K562 (cell line): ENCODE measurements at regions not wholly inside any gene's neighbourhood (a gene's known extent, or its start where the extent isn't known, plus 50 kb on each side); places are given as distances from the start of the nearest gene placed in this dataset.

Experiments used
- ATAC-seq: fragments of 200-7000 bp; cut with Tn5 transposase; 3 replicates; pipeline ENCODE4 v1.9.1; 2020; ENCODE audit warnings: moderate library complexity
- BruUV-seq: library from RNA; stranded (reverse); fragments of 400-500 nt; replicated peaks from 2 replicates; lab custom pipeline; 2021; lab: Mats Ljungman, UMichigan
- CTCF ChIA-PET: fragments of 300-600 bp; formaldehyde crosslinking; extraction: SDS; loops from one replicate; lab custom pipeline; 2021; ENCODE audit warnings: low intra/inter-chr PET ratio; lab: Yijun Ruan, JAX
- POLR2A ChIA-PET: fragments of 300-600, 350-650 bp; sonication (Branson Sonifier 250); formaldehyde crosslinking; extraction: SDS; loops from one replicate; lab custom pipeline; 2021; ENCODE audit warnings: antibody characterized with exemption, inconsistent platforms; lab: Yijun Ruan, JAX
- DNase-seq, 4 experiments: peaks; one replicate each; pipeline versions ENCODE4 v3.0.0 to v3.0.0-alpha.2; 2011 to 2018; ENCODE audit warnings: low spot score in 3 of 4, mixed read lengths in 3 of 4; ENCODE audit errors: extremely low read depth in 1 of 4
- FAIRE-seq: peaks from 2 replicates; lab custom pipeline; 2011; peaks lifted over from hg19 to GRCh38; lab: Jason Lieb, UNC
- H2AFZ ChIP-seq: 2 replicates; pipeline ENCODE4 v1.6.0; 2011; ENCODE audit warnings: low read depth, low read length, control low read depth, inconsistent platforms
- H3K27ac ChIP-seq: fragments of 200-600 bp; 3 replicates; pipeline ENCODE4 v1.8.0; 2011; ENCODE audit warnings: low read depth, mild to moderate bottlenecking, control low read depth, inconsistent platforms, low read length, moderate library complexity, mixed read lengths; ENCODE audit errors: extremely low read depth
- H3K27me3 ChIP-seq, 2 experiments: fragments of 300-600 bp in 1 of 2; 2 replicates in 1 of 2; 3 replicates in 1 of 2; pipeline versions ENCODE4 v1.6.0 to v1.8.0; 2011; ENCODE audit warnings: inconsistent platforms in 2 of 2, low read length in 2 of 2, mild to moderate bottlenecking in 1 of 2, mixed read lengths in 1 of 2, moderate library complexity in 1 of 2; ENCODE audit not compliant: control insufficient read depth in 2 of 2, insufficient read depth in 2 of 2
- H3K36me3 ChIP-seq: fragments of 300-600 bp; 3 replicates; pipeline ENCODE4 v1.8.0; 2011; ENCODE audit warnings: mild to moderate bottlenecking, low read length, inconsistent platforms; ENCODE audit not compliant: control insufficient read depth, insufficient read depth
- H3K4me1 ChIP-seq, 2 experiments: fragments of 200-600 bp in 1 of 2; replicated peaks in 1 of 2; 2 replicates in 1 of 2; 3 replicates in 1 of 2; pipeline versions ENCODE4 v1.5.1 to v1.8.0; 2011; ENCODE audit warnings: inconsistent platforms in 2 of 2, low read length in 2 of 2, mild to moderate bottlenecking in 1 of 2, mixed read lengths in 1 of 2, moderate library complexity in 1 of 2; ENCODE audit not compliant: control insufficient read depth in 2 of 2, insufficient read depth in 2 of 2
- H3K4me2 ChIP-seq: 2 replicates; pipeline ENCODE4 v1.6.1; 2011; ENCODE audit warnings: low read length, control low read depth, inconsistent platforms, mixed read lengths; ENCODE audit not compliant: insufficient read depth
- H3K4me3 ChIP-seq: fragments of 200-600 bp; sonication (generic), shearing (Covaris generic); 2 replicates; pipeline ENCODE4 v1.5.1; 2016; ENCODE audit warnings: control low read depth, inconsistent platforms
- H3K79me2 ChIP-seq: fragments of 200-600 bp; 3 replicates; pipeline ENCODE4 v1.8.0; 2011; ENCODE audit warnings: low read length, inconsistent platforms; ENCODE audit not compliant: control insufficient read depth, insufficient read depth
- H3K9ac ChIP-seq, 2 experiments: 2 replicates each; pipeline versions ENCODE4 v1.6.0 to v1.6.1; 2011; ENCODE audit warnings: low read depth in 2 of 2, low read length in 2 of 2, control low read depth in 1 of 2, inconsistent platforms in 1 of 2, mild to moderate bottlenecking in 1 of 2, mixed read lengths in 1 of 2; ENCODE audit not compliant: insufficient read depth in 1 of 2
- H3K9me1 ChIP-seq: one replicate; pipeline ENCODE4 v1.6.0; 2011; ENCODE audit warnings: inconsistent platforms, mild to moderate bottlenecking, low read length, moderate library complexity; ENCODE audit not compliant: control insufficient read depth, insufficient read depth
- H3K9me3 ChIP-seq: replicated peaks from 2 replicates; pipeline ENCODE4 v1.5.1; 2011; ENCODE audit warnings: low read depth, low read length, inconsistent platforms; ENCODE audit not compliant: control insufficient read depth, insufficient read depth
- H4K20me1 ChIP-seq: replicated peaks from 2 replicates; pipeline ENCODE4 v1.6.1; 2011; ENCODE audit warnings: low read length, inconsistent platforms, mixed read lengths; ENCODE audit not compliant: control insufficient read depth, insufficient read depth
- ATF4 ChIP-seq: fragments of 450-650 bp; formaldehyde crosslinking; IDR thresholded peaks from 2 replicates; pipeline ENCODE4 v1.4.0; 2022; ENCODE audit warnings: mild to moderate bottlenecking, moderate library complexity
- ELK3 ChIP-seq: fragments of 450-650 bp; formaldehyde crosslinking; IDR thresholded peaks from 2 replicates; pipeline ENCODE4 v1.4.0; 2020; ENCODE audit warnings: mild to moderate bottlenecking
- ETS1 ChIP-seq: conservative IDR thresholded peaks from 2 replicates; pipeline ENCODE4 v1.6.1; 2011; ENCODE audit warnings: low read depth, mild to moderate bottlenecking, low read length; ENCODE audit not compliant: control insufficient read depth
- FOXJ3 ChIP-seq: sonication (generic); formaldehyde crosslinking; IDR thresholded peaks from 2 replicates; pipeline ENCODE4 v1.4.0; 2020; ENCODE audit warnings: mild to moderate bottlenecking, missing genetic modification reagents
- MIER1 ChIP-seq: fragments of 450-650 bp; IDR thresholded peaks from 2 replicates; pipeline ENCODE4 v1.6.1; 2016; ENCODE audit warnings: antibody characterized with exemption, mild to moderate bottlenecking, low read depth
- PHF21A ChIP-seq: fragments of 450-650 bp; IDR thresholded peaks from 2 replicates; pipeline ENCODE4 v1.6.1; 2017; ENCODE audit warnings: low read depth, borderline replicate concordance
- PHF8 ChIP-seq: fragments of 200-600 bp; sonication (generic); IDR thresholded peaks from 2 replicates; pipeline ENCODE4 v1.6.1; 2012; ENCODE audit warnings: mixed run types, mild to moderate bottlenecking, inconsistent platforms, low read length, moderate library complexity, borderline replicate concordance
- POLR2AphosphoS2 ChIP-seq: IDR thresholded peaks from 2 replicates; pipeline ENCODE4 v1.6.1; 2012; ENCODE audit warnings: low read length, improper control_type of control experiment
- ZBTB2 ChIP-seq: fragments of 450-650 bp; IDR thresholded peaks from 2 replicates; pipeline ENCODE4 v1.6.1; 2016; ENCODE audit warnings: antibody characterized with exemption
- ZBTB8A ChIP-seq: fragments of 450-650 bp; IDR thresholded peaks from 2 replicates; pipeline ENCODE4 v1.6.1; 2018; ENCODE audit warnings: mild to moderate bottlenecking, moderate library complexity; ENCODE audit not compliant: partially characterized antibody
- ZEB2 ChIP-seq: fragments of 450-650 bp; IDR thresholded peaks from 2 replicates; pipeline ENCODE4 v1.6.1; 2016
- ZNF197 ChIP-seq: fragments of 200-800 bp; sonication (Bioruptor generic); IDR thresholded peaks from 2 replicates; pipeline ENCODE4 v1.6.1; 2016; ENCODE audit warnings: low read depth, missing genetic modification characterization, missing compliant biosample characterization
- ZNF274 ChIP-seq: IDR thresholded peaks from 2 replicates; pipeline ENCODE4 v1.6.1; 2011; ENCODE audit warnings: low read depth, mild to moderate bottlenecking, low read length, moderate library complexity, borderline replicate concordance
- WGBS: fragments of 100-300 bp; shearing (Covaris generic); methylation state at CpG from one replicate; pipeline ENCODE4 v1.1.6; 2016; ENCODE audit warnings: low coverage, mixed read lengths; ENCODE audit not compliant: insufficient coverage; ENCODE audit errors: missing lambda C conversion rate; 5-methylcytosine and 5-hydroxymethylcytosine counted together
- in situ Hi-C: fragments of 300-500 bp; cut with MboI; formaldehyde crosslinking; loops from 4 replicates; pipeline ENCODE4 v1.15.0; 2018; ENCODE audit warnings: inconsistent platforms, mixed read lengths
- intact Hi-C: fragments of 100-400 bp; cut with micrococcal nuclease; formaldehyde crosslinking; loops from 2 replicates; pipeline ENCODE4 v1.14.2; 2022

- Histone ChIP-seq H3K9me3 (no peaks in the 10 kb centered on the region), H3K79me2 (no peaks in the 10 kb centered on the region), H3K9me1 (no peaks in the 10 kb centered on the region), H3K4me2 (no peak overlapping the region), H2AFZ (no peak overlapping the region), H3K36me3 (no peaks in the 10 kb centered on the region), H3K9ac (no peak overlapping the region), H3K4me3 (no peak overlapping the region), H3K27ac (no peak overlapping the region), H3K27me3 (no peaks in the 10 kb centered on the region), H3K4me1 (no peaks in the 10 kb centered on the region), H4K20me1 (no peaks in the 10 kb centered on the region)
- 0% methylated on average over 1 of the region's 1 CpG for WGBS
- ATAC-seq (no peak), FAIRE-seq (no peak), DNase-seq (no peak)
- in situ Hi-C loops: no loop called here
- no TSS peak for BruUV-seq
- TF ChIP-seq ELK3 (CRISPR knock-in tag) (no peak), ATF4 (no peak), ZNF197 (no peak), ZBTB8A (no peak), ETS1 (no peak), PHF21A (no peak), FOXJ3 (CRISPR knock-in tag) (no peak), PHF8 (no peak), ZEB2 (no peak), ZBTB2 (no peak), POLR2AphosphoS2 (no peak), MIER1 (no peak), ZNF274 (no peak)
- intact Hi-C loops: no loop called here
- POLR2A ChIA-PET: no interaction called here
- CTCF ChIA-PET: no interaction called here
Measured at GRCh38 chr4:115424852-115425251, 311.4 kb upstream of the NDST4 start.
